ENCODE measurements at regions not wholly inside any gene's neighbourhood (a gene's known extent, or its start where the extent isn't known, plus 50 kb on each side); places are given as distances from the start of the nearest gene placed in this dataset.
A peak's percentile ranks its signal among the peaks of the same experiment; 100 is the strongest.

- DNase-seq, result no peak
These were observed 164.5 kb downstream of the HAUS1 start for GRCh38 chr18:46268671-46269070.

GRCh38 chr18:46269275-46269674 lies 165.1 kb downstream of the HAUS1 start:
- no peak for DNase-seq

- DNase-seq, result no peak
These were observed 167.3 kb downstream of the HAUS1 start for GRCh38 chr18:46271488-46271887.

- no peak for DNase-seq
These were observed 169.7 kb downstream of the HAUS1 start for GRCh38 chr18:46273861-46274260.

- no peak for DNase-seq
These were observed 170.1 kb downstream of the HAUS1 start for GRCh38 chr18:46274266-46274665.

GRCh38 chr18:46275370-46275769 lies 171.2 kb downstream of the HAUS1 start:
- DNase-seq, result no peak

GRCh38 chr18:46276748-46277147 lies 172.6 kb downstream of the HAUS1 start:
- no peak for DNase-seq

- DNase-seq, result peak; percentile 81
These were observed 174.6 kb downstream of the HAUS1 start for GRCh38 chr18:46278481-46279465.

- no peak for DNase-seq
These were observed 175.5 kb downstream of the HAUS1 start for GRCh38 chr18:46279673-46280072.

GRCh38 chr18:46281185-46282176 lies 177.3 kb downstream of the HAUS1 start:
- DNase-seq, result peak; percentile 73

GRCh38 chr18:46282177-46282570 lies 178.0 kb downstream of the HAUS1 start:
- no peak for DNase-seq

GRCh38 chr18:46282646-46283045 lies 178.5 kb downstream of the HAUS1 start:
- DNase-seq, result no peak

- DNase-seq, result peak; percentile 44
These were observed 179.1 kb downstream of the HAUS1 start for GRCh38 chr18:46283268-46283667.

GRCh38 chr18:46283895-46284295 lies 179.7 kb downstream of the HAUS1 start:
- DNase-seq, result no peak

GRCh38 chr18:46289463-46289862 lies 185.3 kb downstream of the HAUS1 start:
- no peak for DNase-seq

GRCh38 chr18:46289931-46290330 lies 185.7 kb downstream of the HAUS1 start:
- DNase-seq, result no peak

- no peak for DNase-seq
These were observed 186.3 kb downstream of the HAUS1 start for GRCh38 chr18:46290440-46291020.

GRCh38 chr18:46291149-46291548 lies 187.0 kb downstream of the HAUS1 start:
- DNase-seq, result no peak

- peak; percentile 20 for DNase-seq
These were observed 189.6 kb downstream of the HAUS1 start for GRCh38 chr18:46293742-46294181.

GRCh38 chr18:46294318-46294717 lies 190.1 kb downstream of the HAUS1 start:
- DNase-seq, result no peak

- DNase-seq, result no peak
These were observed 190.6 kb downstream of the HAUS1 start for GRCh38 chr18:46294751-46295150.

- no peak for DNase-seq
These were observed 191.2 kb downstream of the HAUS1 start for GRCh38 chr18:46295416-46295815.

GRCh38 chr18:46296656-46297055 lies 192.5 kb downstream of the HAUS1 start:
- no peak for DNase-seq

Data from fibroblast of skin of right quadriceps (primary cell).